ENCODE measurements at regions not wholly inside any gene's neighbourhood (a gene's known extent, or its start where the extent isn't known, plus 50 kb on each side); places are given as distances from the start of the nearest gene placed in this dataset.

GRCh38 chr1:34292472-34292871 lies 115.8 kb downstream of the C1orf94 start:
- Histone ChIP-seq H3K36me3 (no peaks in the 10 kb centered on the region), H3K4me3 (no peak overlapping the region), H3K27me3 (peaks cover 13% of the 10 kb centered on the region), H3K27ac (no peak overlapping the region), H3K9me3 (no peaks in the 10 kb centered on the region), H3K4me1 (no peaks in the 10 kb centered on the region)
- DNase-seq (ENCODE audit: low spot score in 2 of 2): no peak
- no peak for TF ChIP-seq POLR2AphosphoS5 (IDR thresholded peaks at IDR 0.05)
- no peak for TF ChIP-seq CTCF (IDR thresholded peaks at IDR 0.05)
- no peak for TF ChIP-seq POLR2A (IDR thresholded peaks at IDR 0.05)
- no peak for TF ChIP-seq EP300 (IDR thresholded peaks at IDR 0.05)
- WGBS: 84% methylated on average over 2 of the region's 2 CpGs

- H3K36me3 ChIP-seq: no peaks in the 10 kb centered on the region
- no peak overlapping the region for H3K27ac ChIP-seq
- peaks cover 6% of the 10 kb centered on the region for H3K27me3 ChIP-seq
- WGBS: 74% methylated on average over 6 of the region's 6 CpGs
- no peak for DNase-seq (ENCODE audit: low spot score in 2 of 2)
- TF ChIP-seq POLR2AphosphoS5 (IDR thresholded peaks at IDR 0.05) (no peak), POLR2A (IDR thresholded peaks at IDR 0.05) (no peak)
- H3K9me3 ChIP-seq: no peaks in the 10 kb centered on the region
- no peaks in the 10 kb centered on the region for H3K4me1 ChIP-seq
- no peak overlapping the region for H3K4me3 ChIP-seq
These were observed 119.4 kb downstream of the C1orf94 start for GRCh38 chr1:34296059-34296458.

GRCh38 chr1:34302798-34303197 lies 126.1 kb downstream of the C1orf94 start:
- Histone ChIP-seq H3K27ac (no peak overlapping the region), H3K4me3 (no peak overlapping the region), H3K4me1 (no peaks in the 10 kb centered on the region), H3K27me3 (peaks cover 3% of the 10 kb centered on the region), H3K9me3 (peaks cover 8% of the 10 kb centered on the region), H3K36me3 (no peaks in the 10 kb centered on the region)
- no peak for TF ChIP-seq CTCF (IDR thresholded peaks at IDR 0.05)
- TF ChIP-seq POLR2AphosphoS5 (IDR thresholded peaks at IDR 0.05): no peak
- no peak for TF ChIP-seq EP300 (IDR thresholded peaks at IDR 0.05)
- no peak for TF ChIP-seq POLR2A (IDR thresholded peaks at IDR 0.05)
- no peak for DNase-seq (ENCODE audit: low spot score in 2 of 2)
- 96% methylated on average over 1 of the region's 1 CpG for WGBS

- H3K27me3 ChIP-seq: peaks cover 3% of the 10 kb centered on the region
- no peaks in the 10 kb centered on the region for H3K4me1 ChIP-seq
- H3K36me3 ChIP-seq: no peaks in the 10 kb centered on the region
- H3K4me3 ChIP-seq: no peak overlapping the region
- no peak for DNase-seq (ENCODE audit: low spot score in 2 of 2)
- no peak overlapping the region for H3K27ac ChIP-seq
- TF ChIP-seq POLR2AphosphoS5 (IDR thresholded peaks at IDR 0.05) (no peak), CTCF (IDR thresholded peaks at IDR 0.05) (no peak), POLR2A (IDR thresholded peaks at IDR 0.05) (no peak), EP300 (IDR thresholded peaks at IDR 0.05) (no peak)
- peaks cover 8% of the 10 kb centered on the region for H3K9me3 ChIP-seq
These were observed 126.5 kb downstream of the C1orf94 start for GRCh38 chr1:34303218-34303617.

GRCh38 chr1:34306568-34306967 lies 129.9 kb downstream of the C1orf94 start:
- Histone ChIP-seq H3K4me3 (no peak overlapping the region), H3K9me3 (peaks cover 8% of the 10 kb centered on the region), H3K27me3 (no peaks in the 10 kb centered on the region), H3K4me1 (no peaks in the 10 kb centered on the region), H3K36me3 (no peaks in the 10 kb centered on the region), H3K27ac (no peak overlapping the region)
- 65% methylated on average over 2 of the region's 2 CpGs for WGBS
- DNase-seq (ENCODE audit: low spot score in 2 of 2): no peak
- TF ChIP-seq POLR2A (IDR thresholded peaks at IDR 0.05): no peak
- no peak for TF ChIP-seq EP300 (IDR thresholded peaks at IDR 0.05)
- no peak for TF ChIP-seq POLR2AphosphoS5 (IDR thresholded peaks at IDR 0.05)
- TF ChIP-seq CTCF (IDR thresholded peaks at IDR 0.05): no peak

GRCh38 chr1:34312359-34312758 lies 135.7 kb downstream of the C1orf94 start:
- Histone ChIP-seq H3K9me3 (no peaks in the 10 kb centered on the region), H3K27me3 (no peaks in the 10 kb centered on the region), H3K4me3 (no peak overlapping the region), H3K27ac (no peak overlapping the region), H3K4me1 (no peaks in the 10 kb centered on the region), H3K36me3 (no peaks in the 10 kb centered on the region)
- whole genome bisulfite sequencing: 57% methylated on average over 1 of the region's 1 CpG
- DNase-seq (ENCODE audit: low spot score in 2 of 2): no peak
- TF ChIP-seq EP300 (IDR thresholded peaks at IDR 0.05): no peak
- no peak for TF ChIP-seq POLR2A (IDR thresholded peaks at IDR 0.05)
- no peak for TF ChIP-seq POLR2AphosphoS5 (IDR thresholded peaks at IDR 0.05)
- no peak for TF ChIP-seq CTCF (IDR thresholded peaks at IDR 0.05)
